ENCODE measurements at regions not wholly inside any gene's neighbourhood (a gene's known extent, or its start where the extent isn't known, plus 50 kb on each side); places are given as distances from the start of the nearest gene placed in this dataset.

DNA sequence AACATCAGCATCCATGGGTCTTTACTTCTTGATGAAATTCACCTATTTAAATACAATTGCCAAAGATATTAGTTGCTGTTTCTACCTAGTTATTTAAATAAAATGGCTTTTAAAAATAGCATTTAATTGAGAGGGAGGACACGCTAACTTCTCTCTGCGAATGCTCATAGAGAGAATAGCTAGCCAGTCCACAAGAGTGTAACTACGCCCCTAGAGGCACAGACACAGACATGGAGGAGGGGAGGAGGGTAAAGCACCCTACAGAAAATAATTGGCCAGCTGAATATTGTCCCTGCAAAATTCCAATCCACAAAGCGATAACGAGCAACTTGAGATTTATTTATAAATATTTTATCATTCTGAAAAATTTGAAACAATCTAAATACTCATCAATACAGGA lies 97.0 kb upstream of the PAPOLG start:
- Histone ChIP-seq H2AFZ (ENCODE audit: low read depth, low read length) (no peak overlapping the region), H3K79me2 (ENCODE audit: control insufficient read depth, insufficient read depth, low read length) (no peaks in the 10 kb centered on the region), H3K4me3 (no peak overlapping the region), H3K36me3 (ENCODE audit: control insufficient read depth, insufficient read depth, low read length) (no peaks in the 10 kb centered on the region), H3K4me2 (ENCODE audit: insufficient read depth, low read length) (no peak overlapping the region), H3K9ac (ENCODE audit: insufficient read depth in 1 of 2, low read depth in 2 of 2, low read length in 2 of 2) (no peak overlapping the region), H3K27ac (ENCODE audit: extremely low read depth, low read depth, low read length) (no peak overlapping the region), H3K9me3 (replicated peaks; ENCODE audit: control insufficient read depth, insufficient read depth, low read depth, low read length) (no peaks in the 10 kb centered on the region), H3K27me3 (ENCODE audit: control insufficient read depth in 2 of 2, insufficient read depth in 2 of 2, low read length in 2 of 2) (peaks cover 16 to 36% of the 10 kb centered on the region in 2 experiments; a peak in 4 of 5 replicates), H4K20me1 (replicated peaks; ENCODE audit: control insufficient read depth, insufficient read depth, low read length) (no peaks in the 10 kb centered on the region), H3K9me1 (ENCODE audit: control insufficient read depth, insufficient read depth, low read length) (no peaks in the 10 kb centered on the region), H3K4me1 (replicated peaks in 1 of 2; ENCODE audit: control insufficient read depth in 2 of 2, insufficient read depth in 2 of 2, low read length in 2 of 2) (no peaks in the 10 kb centered on the region)
- in situ Hi-C loops (cut with MboI), result no loop called here
- intact Hi-C loops (cut with micrococcal nuclease), result no loop called here
- 2% methylated on average over 5 of the region's 5 CpGs for WGBS (ENCODE audit: insufficient coverage, low coverage, missing lambda C conversion rate)
- ChIA-PET POLR2A (interaction anchor here (0.8 kb wide), 1 partner anchor 16 kb away, joined by 4 read pairs; no protein-coding TSS in a partner anchor), CTCF (ENCODE audit: low intra/inter-chr PET ratio) (no interaction called here)
- peak; percentile 79 for FAIRE-seq
- ATAC-seq, result peak; percentile 85
- no peak for TF ChIP-seq MYBL2 (IDR thresholded peaks at IDR 0.05; ENCODE audit: low read depth)
- TF ChIP-seq MYBL2 (CRISPR knock-in tag; IDR thresholded peaks at IDR 0.05; ENCODE audit: borderline replicate concordance), result no peak
- TF ChIP-seq CTCF (IDR thresholded peaks at IDR 0.05 in 2 of 3, conservative IDR thresholded peaks at IDR 0.05 in 1 of 3; ENCODE audit: insufficient read depth in 2 of 3, low read depth in 1 of 3, low read length in 3 of 3), result peak; percentile 20 to 34 (median 29); a peak in 3 of 6 replicates
- TF ChIP-seq GTF2F1 (IDR thresholded peaks at IDR 0.05; ENCODE audit: low read depth, low read length), result no peak
- TF ChIP-seq, protein P1, sequence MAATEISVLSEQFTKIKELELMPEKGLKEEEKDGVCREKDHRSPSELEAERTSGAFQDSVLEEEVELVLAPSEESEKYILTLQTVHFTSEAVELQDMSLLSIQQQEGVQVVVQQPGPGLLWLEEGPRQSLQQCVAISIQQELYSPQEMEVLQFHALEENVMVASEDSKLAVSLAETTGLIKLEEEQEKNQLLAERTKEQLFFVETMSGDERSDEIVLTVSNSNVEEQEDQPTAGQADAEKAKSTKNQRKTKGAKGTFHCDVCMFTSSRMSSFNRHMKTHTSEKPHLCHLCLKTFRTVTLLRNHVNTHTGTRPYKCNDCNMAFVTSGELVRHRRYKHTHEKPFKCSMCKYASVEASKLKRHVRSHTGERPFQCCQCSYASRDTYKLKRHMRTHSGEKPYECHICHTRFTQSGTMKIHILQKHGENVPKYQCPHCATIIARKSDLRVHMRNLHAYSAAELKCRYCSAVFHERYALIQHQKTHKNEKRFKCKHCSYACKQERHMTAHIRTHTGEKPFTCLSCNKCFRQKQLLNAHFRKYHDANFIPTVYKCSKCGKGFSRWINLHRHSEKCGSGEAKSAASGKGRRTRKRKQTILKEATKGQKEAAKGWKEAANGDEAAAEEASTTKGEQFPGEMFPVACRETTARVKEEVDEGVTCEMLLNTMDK (IDR thresholded peaks at IDR 0.05; ENCODE audit: borderline replicate concordance, insufficient read depth, low read depth, low read length, poor library complexity, severe bottlenecking), result peak; percentile 29
- TF ChIP-seq BMI1 (IDR thresholded peaks at IDR 0.05; ENCODE audit: low read length), result no peak
- no peak for TF ChIP-seq LARP7 (IDR thresholded peaks at IDR 0.05)
- TF ChIP-seq, protein P2, sequence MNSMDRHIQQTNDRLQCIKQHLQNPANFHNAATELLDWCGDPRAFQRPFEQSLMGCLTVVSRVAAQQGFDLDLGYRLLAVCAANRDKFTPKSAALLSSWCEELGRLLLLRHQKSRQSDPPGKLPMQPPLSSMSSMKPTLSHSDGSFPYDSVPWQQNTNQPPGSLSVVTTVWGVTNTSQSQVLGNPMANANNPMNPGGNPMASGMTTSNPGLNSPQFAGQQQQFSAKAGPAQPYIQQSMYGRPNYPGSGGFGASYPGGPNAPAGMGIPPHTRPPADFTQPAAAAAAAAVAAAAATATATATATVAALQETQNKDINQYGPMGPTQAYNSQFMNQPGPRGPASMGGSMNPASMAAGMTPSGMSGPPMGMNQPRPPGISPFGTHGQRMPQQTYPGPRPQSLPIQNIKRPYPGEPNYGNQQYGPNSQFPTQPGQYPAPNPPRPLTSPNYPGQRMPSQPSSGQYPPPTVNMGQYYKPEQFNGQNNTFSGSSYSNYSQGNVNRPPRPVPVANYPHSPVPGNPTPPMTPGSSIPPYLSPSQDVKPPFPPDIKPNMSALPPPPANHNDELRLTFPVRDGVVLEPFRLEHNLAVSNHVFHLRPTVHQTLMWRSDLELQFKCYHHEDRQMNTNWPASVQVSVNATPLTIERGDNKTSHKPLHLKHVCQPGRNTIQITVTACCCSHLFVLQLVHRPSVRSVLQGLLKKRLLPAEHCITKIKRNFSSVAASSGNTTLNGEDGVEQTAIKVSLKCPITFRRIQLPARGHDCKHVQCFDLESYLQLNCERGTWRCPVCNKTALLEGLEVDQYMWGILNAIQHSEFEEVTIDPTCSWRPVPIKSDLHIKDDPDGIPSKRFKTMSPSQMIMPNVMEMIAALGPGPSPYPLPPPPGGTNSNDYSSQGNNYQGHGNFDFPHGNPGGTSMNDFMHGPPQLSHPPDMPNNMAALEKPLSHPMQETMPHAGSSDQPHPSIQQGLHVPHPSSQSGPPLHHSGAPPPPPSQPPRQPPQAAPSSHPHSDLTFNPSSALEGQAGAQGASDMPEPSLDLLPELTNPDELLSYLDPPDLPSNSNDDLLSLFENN (IDR thresholded peaks at IDR 0.05; ENCODE audit: low read depth in 2 of 2, low read length in 2 of 2), result no peak
- no peak for TF ChIP-seq U2AF2 (optimal IDR thresholded peaks at IDR 0.05; ENCODE audit: low read depth, low read length)
- no peak for TF ChIP-seq HMG20B (CRISPR knock-in tag; IDR thresholded peaks at IDR 0.05)
- TF ChIP-seq CBFA2T3 (IDR thresholded peaks at IDR 0.05), result no peak
- no peak for TF ChIP-seq JUND (IDR thresholded peaks at IDR 0.05; ENCODE audit: borderline replicate concordance, low read depth, low read length)
- no peak for TF ChIP-seq JUND (tag; IDR thresholded peaks at IDR 0.05; ENCODE audit: borderline replicate concordance, low read depth, low read length)
- no TSS peak for BruUV-seq (replicated peaks)
- DNase-seq (ENCODE audit: extremely low read depth in 1 of 4, low spot score in 3 of 4), result peak in 2 of 4 experiments; percentile 10 to 19

All from K562 (cell line).